ENCODE measurements at regions not wholly inside any gene's neighbourhood (a gene's known extent, or its start where the extent isn't known, plus 50 kb on each side); places are given as distances from the start of the nearest gene placed in this dataset.

DNA sequence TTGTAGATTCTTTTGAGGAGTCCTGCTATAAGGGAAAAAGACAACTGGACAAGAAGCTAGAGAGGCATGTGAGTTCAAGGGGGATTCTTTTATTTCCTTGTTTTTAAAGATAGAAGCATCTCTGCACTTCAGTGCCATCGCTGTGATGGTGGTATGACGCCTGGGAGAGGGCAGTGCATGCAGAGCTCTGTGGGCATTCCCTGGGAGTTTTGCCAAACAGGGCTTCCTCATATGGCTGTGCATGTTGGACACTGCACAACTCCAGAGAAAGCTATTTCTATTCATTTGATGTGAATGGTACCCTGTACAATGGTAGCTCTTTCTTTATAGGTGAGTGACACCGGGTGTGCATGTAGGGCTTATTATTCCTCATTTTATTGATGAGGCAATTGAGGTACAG lies 599.5 kb upstream of the DPP6 start:
- Histone ChIP-seq H3K4me3 (ENCODE audit: low read length) (no peak overlapping the region), H3K4me2 (ENCODE audit: low read depth, low read length, poor library complexity, severe bottlenecking) (no peak overlapping the region), H3K27me3 (ENCODE audit: low read length) (no peaks in the 10 kb centered on the region), H3K79me2 (ENCODE audit: low read length) (no peaks in the 10 kb centered on the region), H2AFZ (ENCODE audit: low read length) (no peak overlapping the region), H3K9me2 (replicated peaks; ENCODE audit: insufficient read depth, low read length) (peaks cover 3% of the 10 kb centered on the region; the same call in 1 of the 2 replicates), H3K9ac (ENCODE audit: low read length) (no peak overlapping the region), H3K36me3 (ENCODE audit: insufficient read depth, low read length) (no peaks in the 10 kb centered on the region), H3K27ac (ENCODE audit: low read length) (no peak overlapping the region), H4K20me1 (ENCODE audit: insufficient read depth, low read depth, low read length) (no peaks in the 10 kb centered on the region), H3K4me1 (ENCODE audit: low read length) (no peaks in the 10 kb centered on the region), H3K9me3 (ENCODE audit: low read length) (no peaks in the 10 kb centered on the region)
- no peak for DNase-seq

GRCh38 chr7:153454306-153454705 lies 597.9 kb upstream of the DPP6 start:
- Histone ChIP-seq H3K9ac (ENCODE audit: low read length) (no peak overlapping the region), H4K20me1 (ENCODE audit: insufficient read depth, low read depth, low read length) (no peaks in the 10 kb centered on the region), H3K4me1 (ENCODE audit: low read length) (no peaks in the 10 kb centered on the region), H3K9me3 (ENCODE audit: low read length) (no peaks in the 10 kb centered on the region), H3K27me3 (ENCODE audit: low read length) (no peaks in the 10 kb centered on the region), H3K79me2 (ENCODE audit: low read length) (no peaks in the 10 kb centered on the region), H3K9me2 (replicated peaks; ENCODE audit: insufficient read depth, low read length) (0 out of 2 replicates have a peak, but pooled peaks cover 3% of the 10 kb centered on the region), H3K27ac (ENCODE audit: low read length) (no peak overlapping the region), H3K4me2 (ENCODE audit: low read depth, low read length, poor library complexity, severe bottlenecking) (no peak overlapping the region), H3K4me3 (ENCODE audit: low read length) (no peak overlapping the region), H2AFZ (ENCODE audit: low read length) (no peak overlapping the region), H3K36me3 (ENCODE audit: insufficient read depth, low read length) (no peaks in the 10 kb centered on the region)
- DNase-seq, result no peak

DNA sequence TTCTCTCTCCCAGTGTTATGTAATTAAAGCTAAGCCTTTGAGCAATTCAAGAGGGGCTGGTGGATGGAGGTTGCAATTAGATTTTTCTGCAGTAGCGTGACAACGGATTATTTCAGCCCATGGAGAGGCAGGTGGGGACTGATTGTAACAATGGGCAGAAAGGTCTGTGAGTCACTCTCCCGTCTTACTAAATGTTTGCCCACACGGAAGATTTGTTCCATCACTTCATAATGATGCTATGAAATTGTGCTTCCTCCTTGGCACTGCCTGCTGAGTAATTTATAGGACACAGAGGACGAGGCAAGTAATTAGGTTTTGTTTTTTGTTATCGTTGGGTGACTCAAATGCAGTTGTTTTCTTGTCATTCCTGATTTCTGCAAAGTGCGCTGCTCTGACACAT lies 594.5 kb upstream of the DPP6 start:
- DNase-seq, result no peak
- Histone ChIP-seq H3K9ac (ENCODE audit: low read length) (no peak overlapping the region), H3K9me3 (ENCODE audit: low read length) (no peaks in the 10 kb centered on the region), H3K27me3 (ENCODE audit: low read length) (no peaks in the 10 kb centered on the region), H2AFZ (ENCODE audit: low read length) (no peak overlapping the region), H3K4me3 (ENCODE audit: low read length) (no peak overlapping the region), H3K4me1 (ENCODE audit: low read length) (no peaks in the 10 kb centered on the region), H3K36me3 (ENCODE audit: insufficient read depth, low read length) (no peaks in the 10 kb centered on the region), H3K4me2 (ENCODE audit: low read depth, low read length, poor library complexity, severe bottlenecking) (no peak overlapping the region), H3K27ac (ENCODE audit: low read length) (no peak overlapping the region), H3K79me2 (ENCODE audit: low read length) (no peaks in the 10 kb centered on the region), H3K9me2 (replicated peaks; ENCODE audit: insufficient read depth, low read length) (no peaks in the 10 kb centered on the region), H4K20me1 (ENCODE audit: insufficient read depth, low read depth, low read length) (no peaks in the 10 kb centered on the region)

- Histone ChIP-seq H3K9me3 (ENCODE audit: low read length) (no peaks in the 10 kb centered on the region), H3K9me2 (replicated peaks; ENCODE audit: insufficient read depth, low read length) (no peaks in the 10 kb centered on the region), H3K4me1 (ENCODE audit: low read length) (no peaks in the 10 kb centered on the region), H3K9ac (ENCODE audit: low read length) (no peak overlapping the region), H4K20me1 (ENCODE audit: insufficient read depth, low read depth, low read length) (no peaks in the 10 kb centered on the region), H3K27ac (ENCODE audit: low read length) (no peak overlapping the region), H2AFZ (ENCODE audit: low read length) (no peak overlapping the region), H3K4me3 (ENCODE audit: low read length) (no peak overlapping the region), H3K4me2 (ENCODE audit: low read depth, low read length, poor library complexity, severe bottlenecking) (no peak overlapping the region), H3K79me2 (ENCODE audit: low read length) (no peaks in the 10 kb centered on the region), H3K36me3 (ENCODE audit: insufficient read depth, low read length) (no peaks in the 10 kb centered on the region), H3K27me3 (ENCODE audit: low read length) (no peaks in the 10 kb centered on the region)
- DNase-seq, result no peak
Observed at GRCh38 chr7:153470004-153470671, 582.1 kb upstream of the DPP6 start.

DNA sequence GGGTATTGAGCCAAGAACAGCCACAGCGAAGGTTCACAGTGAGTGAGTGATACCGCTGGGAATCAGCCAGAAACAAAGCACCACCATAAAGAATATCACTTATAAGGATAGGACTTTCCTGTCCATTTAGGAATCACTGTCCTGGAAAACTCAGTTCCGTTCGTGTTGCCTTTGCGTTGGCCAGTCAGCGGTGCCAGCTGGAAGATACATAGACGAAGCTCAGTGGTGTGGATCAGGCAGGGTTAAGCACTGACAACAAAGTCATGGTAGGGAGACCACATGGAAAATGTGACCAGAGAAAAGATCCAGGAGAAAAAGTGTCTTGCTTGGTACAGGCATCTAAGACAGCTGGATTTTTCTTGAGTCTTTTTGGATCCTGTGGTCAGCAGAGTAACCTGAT lies 579.7 kb upstream of the DPP6 start:
- H3K4me3 ChIP-seq (ENCODE audit: low read length), result no peak overlapping the region
- H3K27ac ChIP-seq (ENCODE audit: low read length), result no peak overlapping the region
- H3K79me2 ChIP-seq (ENCODE audit: low read length), result no peaks in the 10 kb centered on the region
- no peak for DNase-seq
- H3K9ac ChIP-seq (ENCODE audit: low read length), result no peak overlapping the region
- no peaks in the 10 kb centered on the region for H4K20me1 ChIP-seq (ENCODE audit: insufficient read depth, low read depth, low read length)
- no peaks in the 10 kb centered on the region for H3K36me3 ChIP-seq (ENCODE audit: insufficient read depth, low read length)
- H3K4me1 ChIP-seq (ENCODE audit: low read length), result no peaks in the 10 kb centered on the region
- H3K9me3 ChIP-seq (ENCODE audit: low read length), result no peaks in the 10 kb centered on the region
- H2AFZ ChIP-seq (ENCODE audit: low read length), result no peak overlapping the region
- H3K27me3 ChIP-seq (ENCODE audit: low read length), result no peaks in the 10 kb centered on the region
- H3K4me2 ChIP-seq (ENCODE audit: low read depth, low read length, poor library complexity, severe bottlenecking), result no peak overlapping the region
- H3K9me2 ChIP-seq (replicated peaks; ENCODE audit: insufficient read depth, low read length), result no peaks in the 10 kb centered on the region

DNA sequence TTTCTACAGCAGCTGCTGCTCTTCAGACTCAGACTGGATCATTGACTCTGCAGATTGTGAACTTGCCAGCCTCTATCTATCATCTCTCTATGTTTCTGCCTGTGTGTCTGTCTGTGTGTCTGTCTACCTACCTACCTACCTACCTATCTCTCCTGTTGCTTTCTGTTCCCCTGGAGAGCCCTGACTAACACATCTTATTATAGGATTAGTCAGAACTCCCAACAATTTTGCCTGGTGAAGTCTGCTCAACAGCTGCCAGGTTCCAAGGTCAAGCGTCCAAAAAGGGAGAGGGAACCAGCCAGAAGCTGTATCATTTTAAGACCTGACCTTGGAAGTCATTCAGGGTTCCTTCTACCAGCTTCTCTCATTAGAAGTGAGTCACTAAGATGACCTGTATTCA lies 579.0 kb upstream of the DPP6 start:
- Histone ChIP-seq H3K4me1 (ENCODE audit: low read length) (no peaks in the 10 kb centered on the region), H3K9ac (ENCODE audit: low read length) (no peak overlapping the region), H3K79me2 (ENCODE audit: low read length) (no peaks in the 10 kb centered on the region), H3K9me3 (ENCODE audit: low read length) (no peaks in the 10 kb centered on the region), H4K20me1 (ENCODE audit: insufficient read depth, low read depth, low read length) (no peaks in the 10 kb centered on the region), H3K27ac (ENCODE audit: low read length) (no peak overlapping the region), H3K4me2 (ENCODE audit: low read depth, low read length, poor library complexity, severe bottlenecking) (no peak overlapping the region), H3K27me3 (ENCODE audit: low read length) (no peaks in the 10 kb centered on the region), H3K36me3 (ENCODE audit: insufficient read depth, low read length) (no peaks in the 10 kb centered on the region), H2AFZ (ENCODE audit: low read length) (no peak overlapping the region), H3K4me3 (ENCODE audit: low read length) (no peak overlapping the region), H3K9me2 (replicated peaks; ENCODE audit: insufficient read depth, low read length) (no peaks in the 10 kb centered on the region)
- no peak for DNase-seq

- Histone ChIP-seq H3K79me2 (ENCODE audit: low read length) (no peaks in the 10 kb centered on the region), H3K9me3 (ENCODE audit: low read length) (no peaks in the 10 kb centered on the region; the same call in 1 of the 2 replicates), H3K27me3 (ENCODE audit: low read length) (no peaks in the 10 kb centered on the region), H3K36me3 (ENCODE audit: insufficient read depth, low read length) (no peaks in the 10 kb centered on the region), H3K9me2 (replicated peaks; ENCODE audit: insufficient read depth, low read length) (no peaks in the 10 kb centered on the region), H2AFZ (ENCODE audit: low read length) (no peak overlapping the region), H3K4me1 (ENCODE audit: low read length) (no peaks in the 10 kb centered on the region), H3K9ac (ENCODE audit: low read length) (no peak overlapping the region), H3K4me3 (ENCODE audit: low read length) (no peak overlapping the region), H3K4me2 (ENCODE audit: low read depth, low read length, poor library complexity, severe bottlenecking) (no peak overlapping the region), H4K20me1 (ENCODE audit: insufficient read depth, low read depth, low read length) (no peaks in the 10 kb centered on the region), H3K27ac (ENCODE audit: low read length) (no peak overlapping the region)
- DNase-seq, result no peak
Observed at GRCh38 chr7:153475239-153475638, 577.0 kb upstream of the DPP6 start.

GRCh38 chr7:153476166-153476565 lies 576.0 kb upstream of the DPP6 start:
- Histone ChIP-seq H3K9ac (ENCODE audit: low read length) (no peak overlapping the region), H4K20me1 (ENCODE audit: insufficient read depth, low read depth, low read length) (no peaks in the 10 kb centered on the region), H3K4me1 (ENCODE audit: low read length) (no peaks in the 10 kb centered on the region), H3K27me3 (ENCODE audit: low read length) (no peaks in the 10 kb centered on the region), H3K9me3 (ENCODE audit: low read length) (no peaks in the 10 kb centered on the region; the same call in 1 of the 2 replicates), H3K79me2 (ENCODE audit: low read length) (no peaks in the 10 kb centered on the region), H2AFZ (ENCODE audit: low read length) (no peak overlapping the region), H3K4me3 (ENCODE audit: low read length) (no peak overlapping the region), H3K9me2 (replicated peaks; ENCODE audit: insufficient read depth, low read length) (no peaks in the 10 kb centered on the region), H3K27ac (ENCODE audit: low read length) (no peak overlapping the region), H3K36me3 (ENCODE audit: insufficient read depth, low read length) (no peaks in the 10 kb centered on the region), H3K4me2 (ENCODE audit: low read depth, low read length, poor library complexity, severe bottlenecking) (no peak overlapping the region)
- DNase-seq, result no peak
